ENCODE measurements at regions not wholly inside any gene's neighbourhood (a gene's known extent, or its start where the extent isn't known, plus 50 kb on each side); places are given as distances from the start of the nearest gene placed in this dataset.
A peak's percentile ranks its signal among the peaks of the same experiment; 100 is the strongest.

- no peak for TF ChIP-seq CTCF (IDR thresholded peaks at IDR 0.05; ENCODE audit: control insufficient read depth, insufficient read depth, low read depth, low read length, missing control alignments)
- DNase-seq (ENCODE audit: low read depth): no peak
- no peak overlapping the region for H3K4me3 ChIP-seq (ENCODE audit: control insufficient read depth, low read depth, low read length)
These were observed 699.9 kb upstream of the MEF2C start for GRCh38 chr5:89582768-89583339.

GRCh38 chr5:89580976-89581375 lies 698.0 kb upstream of the MEF2C start:
- no peak for TF ChIP-seq CTCF (IDR thresholded peaks at IDR 0.05; ENCODE audit: control insufficient read depth, insufficient read depth, low read depth, low read length, missing control alignments)
- DNase-seq (ENCODE audit: low read depth): no peak
- H3K4me3 ChIP-seq (ENCODE audit: control insufficient read depth, low read depth, low read length): no peak overlapping the region

- no peak for DNase-seq (ENCODE audit: low read depth)
- no peak overlapping the region for H3K4me3 ChIP-seq (ENCODE audit: control insufficient read depth, low read depth, low read length)
- no peak for TF ChIP-seq CTCF (IDR thresholded peaks at IDR 0.05; ENCODE audit: control insufficient read depth, insufficient read depth, low read depth, low read length, missing control alignments)
These were observed 692.3 kb upstream of the MEF2C start for GRCh38 chr5:89575319-89575718.

- TF ChIP-seq CTCF (IDR thresholded peaks at IDR 0.05; ENCODE audit: control insufficient read depth, insufficient read depth, low read depth, low read length, missing control alignments): no peak
- no peak overlapping the region for H3K4me3 ChIP-seq (ENCODE audit: control insufficient read depth, low read depth, low read length)
These were observed 690.4 kb upstream of the MEF2C start for GRCh38 chr5:89573345-89573744.

GRCh38 chr5:89572696-89573095 lies 689.7 kb upstream of the MEF2C start:
- DNase-seq (ENCODE audit: low read depth): peak; percentile 28
- no peak for TF ChIP-seq CTCF (IDR thresholded peaks at IDR 0.05; ENCODE audit: control insufficient read depth, insufficient read depth, low read depth, low read length, missing control alignments)

More at GRCh38 chr5:89573345-89573744, 690.4 kb upstream of the MEF2C start:
- no peak for DNase-seq (ENCODE audit: low read depth)

GRCh38 chr5:89570557-89570956 lies 687.6 kb upstream of the MEF2C start:
- DNase-seq (ENCODE audit: low read depth): no peak
- no peak for TF ChIP-seq CTCF (IDR thresholded peaks at IDR 0.05; ENCODE audit: control insufficient read depth, insufficient read depth, low read depth, low read length, missing control alignments)
- no peak overlapping the region for H3K4me3 ChIP-seq (ENCODE audit: control insufficient read depth, low read depth, low read length)

More at GRCh38 chr5:89572696-89573095, 689.7 kb upstream of the MEF2C start:
- no peak overlapping the region for H3K4me3 ChIP-seq (ENCODE audit: control insufficient read depth, low read depth, low read length)

GRCh38 chr5:89566340-89566739 lies 683.4 kb upstream of the MEF2C start:
- DNase-seq (ENCODE audit: low read depth): no peak
- no peak overlapping the region for H3K4me3 ChIP-seq (ENCODE audit: control insufficient read depth, low read depth, low read length)
- no peak for TF ChIP-seq CTCF (IDR thresholded peaks at IDR 0.05; ENCODE audit: control insufficient read depth, insufficient read depth, low read depth, low read length, missing control alignments)

All from AG09309 (cell line).